HG02798 (cell line): ENCODE measurements at regions not wholly inside any gene's neighbourhood (a gene's known extent, or its start where the extent isn't known, plus 50 kb on each side); places are given as distances from the start of the nearest gene placed in this dataset.
A peak's percentile ranks its signal among the peaks of the same experiment; 100 is the strongest.
"Not testable (repeated sequence)": the region's sequence is repeated elsewhere in the genome, so short reads cannot be mapped to it uniquely, and the experiment has no call there.

ENCODE experiments used
- ATAC-seq: cut with Tn5 transposase; IDR thresholded peaks from one replicate; pipeline ENCODE4 v1.9.1; 2021; ENCODE audit warnings: mild to moderate bottlenecking; ENCODE audit not compliant: unreplicated experiment, poor library complexity

GRCh38 chr14:105633596-105633995, 107.2 kb downstream of the TMEM121 start:
- ATAC-seq, result not testable (repeated sequence)

- no peak for ATAC-seq
Measured at GRCh38 chr14:105635560-105635959, 109.2 kb downstream of the TMEM121 start.

DNA sequence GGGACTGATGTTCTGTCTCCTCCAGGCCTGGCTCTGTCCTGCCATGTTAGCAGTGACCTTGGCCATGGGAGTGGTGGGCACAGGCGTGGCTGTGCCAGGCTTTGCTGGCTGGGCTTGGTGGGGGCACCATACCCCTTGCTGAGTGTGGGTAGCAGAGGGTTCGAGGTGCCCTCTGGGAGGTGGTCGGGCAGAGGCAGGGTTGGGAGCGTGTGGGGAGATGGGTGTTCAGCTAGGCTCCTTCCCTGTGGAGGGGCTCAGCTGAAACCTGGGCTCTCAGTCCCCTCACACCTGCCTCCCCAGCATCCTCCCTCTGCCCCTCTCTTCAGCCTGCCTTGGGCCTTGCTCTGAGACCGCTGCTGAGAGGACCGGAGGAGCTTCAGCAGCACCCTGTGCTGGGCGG, 109.6 kb downstream of the TMEM121 start:
- ATAC-seq, result not testable (repeated sequence)

DNA sequence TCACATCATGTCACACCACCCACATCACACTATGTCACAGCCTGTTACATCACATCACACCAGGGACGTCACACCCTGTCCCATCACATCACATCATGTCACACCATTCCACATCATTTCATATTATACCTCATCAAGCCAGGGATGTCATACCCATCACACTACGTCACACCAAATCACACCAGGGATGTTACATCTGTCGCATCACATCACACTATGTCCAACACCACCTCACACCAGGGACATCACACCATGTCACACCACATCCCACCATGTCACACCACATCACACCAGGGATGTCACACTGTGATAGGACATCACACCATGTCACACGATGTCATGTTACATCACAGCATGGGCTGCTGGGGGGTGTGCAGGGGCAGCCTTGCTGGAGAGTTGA, 110.6 kb downstream of the TMEM121 start:
- ATAC-seq, result no peak

DNA sequence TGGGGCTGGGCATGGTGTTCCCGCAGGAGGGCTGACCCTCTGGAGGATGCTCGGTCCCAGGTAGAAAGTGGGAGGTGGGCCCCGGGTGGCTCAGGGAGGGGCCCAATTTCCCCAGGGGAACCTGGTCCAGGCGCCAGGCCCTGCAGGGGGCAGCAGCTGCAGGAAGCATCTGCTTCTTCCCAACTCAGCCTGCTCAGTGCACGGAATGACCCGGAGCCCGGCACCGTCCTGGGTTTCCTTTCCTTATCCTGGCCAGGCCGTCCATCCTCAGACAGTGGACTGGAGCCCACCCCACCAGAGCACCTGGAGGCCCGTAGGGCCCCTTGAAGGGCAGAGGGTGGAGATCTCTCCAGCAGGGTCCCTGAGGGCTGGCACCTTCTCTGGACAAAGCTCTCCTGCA, 111.0 kb downstream of the TMEM121 start:
- ATAC-seq, result not testable (repeated sequence)

DNA sequence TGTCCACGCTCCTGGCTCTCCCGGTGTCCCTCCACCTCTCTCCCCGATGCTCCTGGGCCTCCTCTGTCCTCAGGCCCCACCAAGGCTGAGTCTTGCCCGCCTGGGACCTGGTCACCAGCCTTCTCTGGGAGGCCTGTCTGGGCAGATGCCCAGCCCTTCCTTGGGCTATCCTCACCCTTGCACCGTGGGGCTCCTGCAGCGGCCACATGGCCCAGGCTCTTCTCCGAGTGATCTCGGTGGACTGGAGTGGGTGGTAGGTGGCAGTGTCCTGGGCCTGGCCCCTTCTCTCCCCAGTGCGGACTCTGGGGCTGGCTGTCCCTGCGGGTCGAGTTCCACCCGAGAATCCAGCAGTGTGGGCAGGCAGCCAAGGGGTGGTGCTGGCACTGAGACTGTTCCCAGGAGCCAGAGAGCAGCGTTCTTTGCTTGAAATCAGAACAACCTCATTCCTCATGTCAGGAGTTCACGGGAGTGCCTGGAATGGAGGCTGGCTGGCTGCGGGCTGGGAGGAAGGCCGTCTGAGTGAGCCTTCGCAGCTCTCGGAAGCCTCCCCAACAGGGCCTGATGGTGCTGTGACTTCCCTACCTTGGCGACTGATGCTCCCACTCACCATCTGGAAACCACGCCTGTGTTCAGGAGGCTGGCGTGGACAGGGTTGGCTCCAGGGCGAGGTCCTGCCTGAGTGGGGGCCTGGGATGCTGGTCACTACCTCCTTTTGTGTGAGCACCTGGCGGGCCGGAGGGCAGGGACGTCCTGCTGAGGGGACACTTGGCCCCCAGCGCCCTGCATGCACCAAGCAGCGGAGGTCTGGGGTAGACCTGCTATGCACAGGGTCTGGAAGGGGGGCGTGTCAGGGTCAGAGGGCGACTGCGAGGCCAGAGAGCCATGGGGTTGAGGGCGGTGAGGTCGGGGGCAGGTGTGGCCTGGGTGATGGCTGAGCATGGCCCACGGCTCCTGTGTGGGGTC, 113.9 kb downstream of the TMEM121 start:
- not testable (repeated sequence) for ATAC-seq

DNA sequence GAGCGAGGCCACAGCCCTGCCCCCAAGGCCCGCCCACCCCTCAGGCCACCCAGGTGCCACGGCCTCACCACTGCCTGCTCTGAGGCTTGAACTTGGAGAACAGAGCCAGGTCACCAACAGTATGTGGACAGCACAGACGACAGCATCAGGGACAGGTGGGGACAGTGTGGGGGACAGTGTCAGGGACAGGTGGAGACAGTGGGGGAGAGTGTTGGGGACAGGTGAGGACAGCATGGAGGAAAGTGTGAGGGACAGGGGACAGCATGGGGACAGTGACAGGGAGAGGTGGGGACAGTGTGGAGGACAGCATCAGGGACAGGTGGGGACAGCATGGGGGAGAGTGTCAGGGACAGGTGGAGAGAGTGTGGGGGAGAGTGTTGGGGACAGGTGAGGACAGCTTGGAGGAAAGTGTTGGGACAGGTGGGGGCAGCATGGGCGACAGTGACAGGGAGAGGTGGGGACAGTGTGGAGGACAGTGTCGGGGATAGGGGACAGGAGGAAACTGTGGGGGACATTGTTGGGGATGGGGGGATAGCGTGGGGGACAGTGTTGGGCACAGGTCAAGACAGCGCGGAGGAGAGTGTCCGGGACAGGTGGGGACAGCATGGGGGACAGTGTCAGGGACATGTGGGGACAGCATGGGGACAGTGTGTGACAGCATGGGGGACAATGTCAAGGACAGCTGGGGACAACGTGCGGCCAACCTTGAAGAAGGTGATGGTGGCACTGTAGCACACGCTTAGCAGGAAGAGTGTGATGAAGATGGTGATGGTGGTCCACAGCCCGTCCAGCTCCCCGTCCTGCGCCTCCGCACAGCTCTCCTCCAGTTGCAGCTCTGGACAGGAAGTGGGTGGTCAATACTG, 114.9 kb downstream of the TMEM121 start:
- no peak for ATAC-seq

DNA sequence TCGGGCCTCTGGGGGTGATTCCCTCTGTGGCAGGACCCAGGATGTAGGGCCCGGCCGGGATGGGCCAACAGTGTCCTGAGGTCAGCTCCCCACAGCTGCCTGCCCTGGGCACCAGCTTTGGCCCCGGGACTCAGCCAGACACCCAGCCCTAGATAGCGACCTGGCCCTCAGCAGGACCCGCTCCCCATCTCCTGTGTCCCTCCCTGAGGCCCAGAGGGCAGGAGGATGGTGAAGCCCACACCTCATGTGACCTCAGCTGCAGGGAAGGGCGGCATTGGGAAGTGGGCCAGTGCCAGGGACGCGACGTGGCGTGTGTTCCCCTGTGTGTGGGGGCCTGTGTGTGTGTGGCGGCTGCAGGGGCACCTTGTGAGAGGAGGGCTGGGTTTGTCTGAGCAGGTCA, 115.6 kb downstream of the TMEM121 start:
- ATAC-seq, result not testable (repeated sequence)

GRCh38 chr14:105642486-105642885, 116.1 kb downstream of the TMEM121 start:
- not testable (repeated sequence) for ATAC-seq

DNA sequence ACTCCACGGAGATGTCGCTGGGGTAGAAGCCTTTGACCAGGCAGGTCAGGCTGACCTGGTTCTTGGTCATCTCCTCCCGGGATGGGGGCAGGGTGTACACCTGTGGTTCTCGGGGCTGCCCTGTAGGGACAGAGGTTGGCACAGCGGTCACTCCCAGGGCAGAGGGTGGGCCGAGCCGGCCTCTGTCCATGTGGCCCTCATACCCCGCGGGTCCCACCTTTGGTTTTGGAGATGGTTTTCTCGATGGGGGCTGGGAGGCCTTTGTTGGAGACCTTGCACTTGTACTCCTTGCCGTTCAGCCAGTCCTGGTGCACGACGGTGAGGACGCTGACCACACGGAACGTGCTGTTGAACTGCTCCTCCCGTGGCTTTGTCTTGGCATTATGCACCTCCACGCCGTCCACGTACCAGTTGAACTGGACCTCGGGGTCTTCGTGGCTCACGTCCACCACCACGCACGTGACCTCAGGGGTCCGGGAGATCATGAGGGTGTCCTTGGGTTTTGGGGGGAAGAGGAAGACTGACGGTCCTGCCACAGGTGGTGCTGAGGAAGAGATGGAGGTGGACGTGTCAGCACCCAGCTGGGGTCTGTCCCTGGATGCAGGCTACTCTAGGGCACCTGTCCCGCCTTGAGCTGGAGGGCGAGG, 117.1 kb downstream of the TMEM121 start:
- ATAC-seq, result not testable (repeated sequence)

DNA sequence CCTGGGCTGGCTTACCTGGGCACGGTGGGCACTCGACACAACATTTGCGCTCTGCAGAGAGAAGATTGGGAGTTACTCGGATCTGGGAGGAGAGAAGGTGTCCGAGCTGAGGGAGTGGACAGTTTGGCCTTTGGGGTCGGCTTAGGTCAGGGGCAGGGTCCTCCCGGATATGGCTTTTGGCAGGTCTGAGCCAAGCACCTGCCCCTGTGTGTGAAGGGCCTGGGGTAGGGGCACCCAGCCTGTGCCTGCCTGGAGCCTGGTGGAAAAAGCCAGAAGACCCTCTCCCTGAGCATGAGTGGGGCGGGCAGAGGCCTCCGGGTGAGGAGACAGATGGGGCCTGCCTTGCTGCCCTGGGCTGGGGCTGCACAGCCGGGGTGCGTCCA, 117.7 kb downstream of the TMEM121 start:
- not testable (repeated sequence) for ATAC-seq

DNA sequence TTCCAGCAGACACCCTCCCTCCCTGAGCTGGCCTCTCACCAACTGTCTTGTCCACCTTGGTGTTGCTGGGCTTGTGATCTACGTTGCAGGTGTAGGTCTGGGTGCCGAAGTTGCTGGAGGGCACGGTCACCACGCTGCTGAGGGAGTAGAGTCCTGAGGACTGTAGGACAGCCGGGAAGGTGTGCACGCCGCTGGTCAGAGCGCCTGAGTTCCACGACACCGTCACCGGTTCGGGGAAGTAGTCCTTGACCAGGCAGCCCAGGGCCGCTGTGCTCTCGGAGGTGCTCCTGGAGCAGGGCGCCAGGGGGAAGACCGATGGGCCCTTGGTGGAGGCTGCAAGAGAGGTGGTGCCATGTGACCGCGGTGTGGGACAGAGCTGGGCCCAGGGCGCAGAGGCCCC, 118.1 kb downstream of the TMEM121 start:
- ATAC-seq, result not testable (repeated sequence)

GRCh38 chr14:105644891-105645290, 118.5 kb downstream of the TMEM121 start:
- ATAC-seq, result not testable (repeated sequence)

- ATAC-seq, result peak; percentile 32
Measured at GRCh38 chr14:105645389-105645788, 119.0 kb downstream of the TMEM121 start.

- no peak for ATAC-seq
Measured at GRCh38 chr14:105646175-105646574, 119.8 kb downstream of the TMEM121 start.

DNA sequence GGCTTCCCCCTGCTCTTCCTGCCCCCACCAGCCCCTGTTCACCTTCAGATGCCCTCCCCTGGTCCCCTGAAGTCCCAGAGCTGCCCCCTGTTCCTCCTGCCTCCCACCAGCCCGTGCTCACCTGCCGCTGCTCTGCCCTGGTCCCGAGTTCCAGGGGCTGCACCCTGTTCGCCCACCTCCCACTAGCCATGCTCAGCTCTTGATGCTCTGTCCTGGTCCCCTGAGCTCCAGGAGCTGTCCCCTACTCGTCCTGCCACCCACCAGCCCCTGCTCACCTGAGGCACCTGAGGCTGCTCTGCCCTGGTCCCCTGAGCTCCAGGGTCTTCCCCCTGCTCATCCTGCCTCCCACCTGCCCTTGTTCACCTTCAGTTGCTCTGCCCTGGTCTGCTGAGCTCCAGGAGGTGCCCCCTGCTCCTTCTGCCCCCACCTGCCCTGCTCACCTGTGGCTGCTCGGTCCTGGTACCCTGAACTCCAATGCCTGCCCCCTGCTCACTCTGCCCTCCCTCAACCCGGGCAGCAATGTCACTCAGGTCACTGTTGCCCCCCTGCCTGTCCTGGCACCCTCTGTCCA, 120.4 kb downstream of the TMEM121 start:
- not testable (repeated sequence) for ATAC-seq

- ATAC-seq, result not testable (repeated sequence)
Measured at GRCh38 chr14:105647426-105647783, 121.0 kb downstream of the TMEM121 start.

DNA sequence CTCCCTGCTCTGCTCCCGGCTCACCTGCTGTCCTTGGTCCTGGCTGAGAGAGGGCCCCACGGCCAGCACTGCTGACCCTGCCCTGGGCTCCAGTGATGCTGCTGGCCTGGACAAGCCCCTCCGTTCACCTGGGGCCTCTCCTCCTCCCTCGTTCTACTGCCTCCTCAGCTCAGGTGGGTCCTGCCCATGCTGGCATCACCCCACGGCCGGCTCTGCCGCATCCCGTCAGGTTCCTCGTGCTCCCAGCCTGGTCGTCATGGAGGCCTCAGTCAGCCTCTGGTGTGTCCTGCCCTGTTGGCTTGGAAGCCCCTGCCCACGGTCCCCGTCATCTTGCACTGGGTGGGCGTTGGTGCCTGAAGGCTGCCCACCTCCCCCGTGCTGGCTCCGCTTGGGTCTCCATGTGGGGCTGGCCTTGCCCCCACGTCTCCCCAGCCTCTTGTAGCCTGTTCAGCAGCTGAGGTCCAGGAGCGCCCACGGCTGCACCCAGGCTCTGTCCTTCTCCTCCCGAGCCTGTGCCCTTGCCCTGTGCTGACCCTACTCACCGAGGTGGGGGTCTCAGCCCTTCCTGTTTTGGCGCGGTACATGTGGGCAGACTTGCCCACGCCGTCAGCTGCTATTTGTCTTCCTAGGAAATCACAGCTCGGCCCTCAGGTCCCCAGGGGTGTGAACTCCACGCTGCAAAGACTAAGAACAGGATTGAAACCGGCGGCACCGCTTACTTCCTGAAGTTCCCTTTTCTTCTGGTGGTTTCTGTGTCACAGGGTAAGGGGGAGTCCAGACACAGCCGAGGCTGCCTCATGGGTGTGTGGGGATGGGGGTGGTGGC, 121.6 kb downstream of the TMEM121 start:
- ATAC-seq, result no peak
